ENCODE measurements at regions not wholly inside any gene's neighbourhood (a gene's known extent, or its start where the extent isn't known, plus 50 kb on each side); places are given as distances from the start of the nearest gene placed in this dataset.

GRCh38 chr1:105632342-105633196 is 1423.9 kb upstream of the PRMT6 start (continued):
- peak; percentile 50; the same call in 1 of the 2 replicates for TF ChIP-seq HOXD1 (CRISPR knock-in tag; IDR thresholded peaks at IDR 0.05)
- no peak for TF ChIP-seq SRF (IDR thresholded peaks at IDR 0.05; ENCODE audit: low read depth, low read length)
- TF ChIP-seq ZNF563 (CRISPR knock-in tag; IDR thresholded peaks at IDR 0.05) = no peak
- no peak for TF ChIP-seq ZNF235 (CRISPR knock-in tag; IDR thresholded peaks at IDR 0.05; ENCODE audit: borderline replicate concordance)
- TF ChIP-seq NPAS2 (CRISPR knock-in tag; IDR thresholded peaks at IDR 0.05; ENCODE audit: borderline replicate concordance) = no peak
- TF ChIP-seq ZBTB7B (CRISPR knock-in tag; IDR thresholded peaks at IDR 0.05) = peak; percentile 78; the same call in 1 of the 2 replicates
- peak; percentile 55 for TF ChIP-seq ELF1 (CRISPR knock-in tag; IDR thresholded peaks at IDR 0.05)
- TF ChIP-seq ZNF3 (CRISPR knock-in tag; IDR thresholded peaks at IDR 0.05) = no peak
- TF ChIP-seq ZNF274 (CRISPR knock-in tag; IDR thresholded peaks at IDR 0.05) = no peak
- TF ChIP-seq CSRNP2 (CRISPR knock-in tag; conservative IDR thresholded peaks at IDR 0.05; ENCODE audit: low read depth) = no peak
- no peak for TF ChIP-seq ZNF441 (CRISPR knock-in tag; IDR thresholded peaks at IDR 0.05; ENCODE audit: borderline replicate concordance)
- peak; percentile 52; the same call in 1 of the 2 replicates for TF ChIP-seq TOPORS (CRISPR knock-in tag; IDR thresholded peaks at IDR 0.05)
- no peak for TF ChIP-seq NFE2L1 (CRISPR knock-in tag; IDR thresholded peaks at IDR 0.05; ENCODE audit: borderline replicate concordance)
- peak; percentile 8; the same call in 1 of the 2 replicates for TF ChIP-seq ZNF691 (CRISPR knock-in tag; IDR thresholded peaks at IDR 0.05; ENCODE audit: borderline replicate concordance, low read depth)
- TF ChIP-seq EED (CRISPR knock-in tag; IDR thresholded peaks at IDR 0.05) = no peak
- no peak for TF ChIP-seq AFF4 (CRISPR knock-in tag; IDR thresholded peaks at IDR 0.05)
- TF ChIP-seq MBD4 (IDR thresholded peaks at IDR 0.05; ENCODE audit: borderline replicate concordance, low read length) = no peak
- TF ChIP-seq HOXA9 (CRISPR knock-in tag; IDR thresholded peaks at IDR 0.05; ENCODE audit: borderline replicate concordance) = no peak
- TF ChIP-seq MAX (IDR thresholded peaks at IDR 0.05) = peak; percentile 66
- no peak for TF ChIP-seq CENPX (CRISPR knock-in tag; IDR thresholded peaks at IDR 0.05)
- no peak for TF ChIP-seq ZNF674 (CRISPR knock-in tag; IDR thresholded peaks at IDR 0.05; ENCODE audit: low read depth)
- no peak for TF ChIP-seq ZNF414 (CRISPR knock-in tag; IDR thresholded peaks at IDR 0.05)
- TF ChIP-seq ZNF83 (CRISPR knock-in tag; IDR thresholded peaks at IDR 0.05; ENCODE audit: borderline replicate concordance) = no peak
- no peak for TF ChIP-seq ZNF724P (CRISPR knock-in tag; IDR thresholded peaks at IDR 0.05; ENCODE audit: borderline replicate concordance)
